ENCODE measurements at regions not wholly inside any gene's neighbourhood (a gene's known extent, or its start where the extent isn't known, plus 50 kb on each side); places are given as distances from the start of the nearest gene placed in this dataset.

DNA sequence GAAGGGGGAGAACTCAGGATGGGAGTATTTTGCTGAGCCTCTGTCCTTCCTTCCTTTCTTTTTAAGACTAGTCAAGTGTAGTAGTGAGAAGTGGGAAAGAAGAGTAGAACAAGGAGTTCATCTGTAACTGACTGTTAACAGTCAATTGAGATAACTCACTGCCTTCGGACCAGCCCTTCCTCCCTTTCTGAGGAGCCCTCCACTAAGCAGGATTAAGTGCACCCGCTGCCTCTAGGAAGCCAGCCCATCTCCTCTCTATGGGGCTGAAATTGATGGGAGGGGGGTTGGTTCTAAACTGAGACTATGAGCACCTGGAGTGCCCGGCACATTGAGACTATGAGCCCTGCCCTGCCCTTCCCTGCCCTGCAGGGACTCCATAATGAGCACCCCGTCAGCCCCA, 72.7 kb upstream of the TINAGL1 start:
- Histone ChIP-seq H4K91ac (ENCODE audit: insufficient read depth, low read depth, low read length) (no peak overlapping the region), H3K9ac (ENCODE audit: low read depth, low read length) (no peak overlapping the region), H3K27me3 (ENCODE audit: control insufficient read depth, insufficient read depth, low read length) (peaks cover 65% of the 10 kb centered on the region), H3K14ac (replicated peaks; ENCODE audit: low read depth, low read length) (no peak overlapping the region), H2BK120ac (ENCODE audit: low read depth, low read length) (no peak overlapping the region), H3K4me1 (ENCODE audit: control insufficient read depth, insufficient read depth, low read length) (peaks cover 8% of the 10 kb centered on the region), H4K8ac (ENCODE audit: low read depth in 2 of 2, low read length in 2 of 2) (no peak overlapping the region), H3K9me3 (ENCODE audit: control insufficient read depth, insufficient read depth, low read length) (no peaks in the 10 kb centered on the region), H3K36me3 (ENCODE audit: control insufficient read depth, insufficient read depth, low read length) (no peaks in the 10 kb centered on the region), H2BK5ac (ENCODE audit: low read depth, low read length, poor library complexity, severe bottlenecking) (no peak overlapping the region), H3K79me1 (ENCODE audit: low read depth in 1 of 2, low read length in 2 of 2) (no peaks in the 10 kb centered on the region), H3K27ac (ENCODE audit: insufficient read depth, low read length) (no peak overlapping the region), H4K20me1 (ENCODE audit: insufficient read depth, low read length) (no peaks in the 10 kb centered on the region; the same call in 1 of the 2 replicates), H2BK20ac (ENCODE audit: low read depth, low read length) (no peak overlapping the region), H3K9me1 (ENCODE audit: insufficient read depth, low read length) (peaks cover 7% of the 10 kb centered on the region), H2BK15ac (ENCODE audit: low read depth, low read length) (no peak overlapping the region), H3K56ac (ENCODE audit: extremely low read depth, insufficient read depth, low read length) (no peak overlapping the region), H2AK5ac (ENCODE audit: low read depth, low read length) (no peak overlapping the region), H2AK9ac (replicated peaks; ENCODE audit: low read depth, low read length, poor library complexity) (no peak overlapping the region), H3K4ac (ENCODE audit: low read depth, low read length) (no peak overlapping the region), H2AFZ (replicated peaks; ENCODE audit: low read length, poor library complexity) (no peak overlapping the region), H4K5ac (ENCODE audit: low read depth, low read length) (no peak overlapping the region), H3K4me3 (ENCODE audit: insufficient read depth, low read depth, low read length) (no peak overlapping the region), H3K23ac (ENCODE audit: low read depth, low read length) (no peak overlapping the region), H3K4me2 (ENCODE audit: low read depth, low read length) (no peak overlapping the region), H3K18ac (ENCODE audit: low read depth, low read length) (no peak overlapping the region)
- CTCF ChIA-PET: no interaction called here
- no peak for DNase-seq
- BruUV-seq (replicated peaks): no TSS peak
- WGBS, 2 experiments (ENCODE audit: extremely low coverage in 2 of 2, insufficient read length in 1 of 2): no CpG with 5 or more reads among the region's 4 CpGs
- POLR2A ChIA-PET (ENCODE audit: unreplicated experiment): no interaction called here
- intact Hi-C loops (cut with micrococcal nuclease): no loop called here
- no peak for TF ChIP-seq FOS (IDR thresholded peaks at IDR 0.05; ENCODE audit: low read depth, low read length)
- no peak for TF ChIP-seq NFE2L2 (IDR thresholded peaks at IDR 0.05; ENCODE audit: low read depth, low read length)
- no peak for TF ChIP-seq RAD21 (IDR thresholded peaks at IDR 0.05; ENCODE audit: low read length)
- TF ChIP-seq MAFK (IDR thresholded peaks at IDR 0.05; ENCODE audit: low read depth, low read length): no peak
- no peak for TF ChIP-seq RFX5 (IDR thresholded peaks at IDR 0.05; ENCODE audit: low read depth, low read length)
- TF ChIP-seq POLR2A (IDR thresholded peaks at IDR 0.05; ENCODE audit: low read depth, low read length): no peak
- no peak for TF ChIP-seq BHLHE40 (IDR thresholded peaks at IDR 0.05; ENCODE audit: low read depth, low read length)
- TF ChIP-seq, protein P1, sequence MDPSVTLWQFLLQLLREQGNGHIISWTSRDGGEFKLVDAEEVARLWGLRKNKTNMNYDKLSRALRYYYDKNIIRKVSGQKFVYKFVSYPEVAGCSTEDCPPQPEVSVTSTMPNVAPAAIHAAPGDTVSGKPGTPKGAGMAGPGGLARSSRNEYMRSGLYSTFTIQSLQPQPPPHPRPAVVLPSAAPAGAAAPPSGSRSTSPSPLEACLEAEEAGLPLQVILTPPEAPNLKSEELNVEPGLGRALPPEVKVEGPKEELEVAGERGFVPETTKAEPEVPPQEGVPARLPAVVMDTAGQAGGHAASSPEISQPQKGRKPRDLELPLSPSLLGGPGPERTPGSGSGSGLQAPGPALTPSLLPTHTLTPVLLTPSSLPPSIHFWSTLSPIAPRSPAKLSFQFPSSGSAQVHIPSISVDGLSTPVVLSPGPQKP (IDR thresholded peaks at IDR 0.05; ENCODE audit: borderline replicate concordance, low read depth, low read length): no peak
- no peak for TF ChIP-seq SMC3 (IDR thresholded peaks at IDR 0.05; ENCODE audit: low read depth, low read length)
- TF ChIP-seq, protein P2, sequence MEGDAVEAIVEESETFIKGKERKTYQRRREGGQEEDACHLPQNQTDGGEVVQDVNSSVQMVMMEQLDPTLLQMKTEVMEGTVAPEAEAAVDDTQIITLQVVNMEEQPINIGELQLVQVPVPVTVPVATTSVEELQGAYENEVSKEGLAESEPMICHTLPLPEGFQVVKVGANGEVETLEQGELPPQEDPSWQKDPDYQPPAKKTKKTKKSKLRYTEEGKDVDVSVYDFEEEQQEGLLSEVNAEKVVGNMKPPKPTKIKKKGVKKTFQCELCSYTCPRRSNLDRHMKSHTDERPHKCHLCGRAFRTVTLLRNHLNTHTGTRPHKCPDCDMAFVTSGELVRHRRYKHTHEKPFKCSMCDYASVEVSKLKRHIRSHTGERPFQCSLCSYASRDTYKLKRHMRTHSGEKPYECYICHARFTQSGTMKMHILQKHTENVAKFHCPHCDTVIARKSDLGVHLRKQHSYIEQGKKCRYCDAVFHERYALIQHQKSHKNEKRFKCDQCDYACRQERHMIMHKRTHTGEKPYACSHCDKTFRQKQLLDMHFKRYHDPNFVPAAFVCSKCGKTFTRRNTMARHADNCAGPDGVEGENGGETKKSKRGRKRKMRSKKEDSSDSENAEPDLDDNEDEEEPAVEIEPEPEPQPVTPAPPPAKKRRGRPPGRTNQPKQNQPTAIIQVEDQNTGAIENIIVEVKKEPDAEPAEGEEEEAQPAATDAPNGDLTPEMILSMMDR (conservative IDR thresholded peaks at IDR 0.05; ENCODE audit: low read depth, low read length): no peak
- TF ChIP-seq MXI1 (IDR thresholded peaks at IDR 0.05; ENCODE audit: borderline replicate concordance, low read depth, low read length): no peak
- TF ChIP-seq RCOR1 (IDR thresholded peaks at IDR 0.05; ENCODE audit: insufficient replicate concordance, low read length): no peak
- TF ChIP-seq, protein P3, sequence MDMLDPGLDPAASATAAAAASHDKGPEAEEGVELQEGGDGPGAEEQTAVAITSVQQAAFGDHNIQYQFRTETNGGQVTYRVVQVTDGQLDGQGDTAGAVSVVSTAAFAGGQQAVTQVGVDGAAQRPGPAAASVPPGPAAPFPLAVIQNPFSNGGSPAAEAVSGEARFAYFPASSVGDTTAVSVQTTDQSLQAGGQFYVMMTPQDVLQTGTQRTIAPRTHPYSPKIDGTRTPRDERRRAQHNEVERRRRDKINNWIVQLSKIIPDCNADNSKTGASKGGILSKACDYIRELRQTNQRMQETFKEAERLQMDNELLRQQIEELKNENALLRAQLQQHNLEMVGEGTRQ (IDR thresholded peaks at IDR 0.05; ENCODE audit: low read depth, low read length): no peak
- no peak for TF ChIP-seq CEBPB (IDR thresholded peaks at IDR 0.05; ENCODE audit: low read depth, low read length)
- TF ChIP-seq MAZ (IDR thresholded peaks at IDR 0.05; ENCODE audit: borderline replicate concordance, low read depth, low read length): no peak
- in situ Hi-C loops (cut with MboI; ENCODE audit: low sequenced_read_pairs): no loop called here
- ATAC-seq (ENCODE audit: low read depth): no peak
- dilution Hi-C loops (cut with HindIII; ENCODE audit: low sequenced_read_pairs, unreplicated experiment): no loop called here
